HUDEP-2 (cell line): ENCODE measurements at regions not wholly inside any gene's neighbourhood (a gene's known extent, or its start where the extent isn't known, plus 50 kb on each side); places are given as distances from the start of the nearest gene placed in this dataset.
"Not testable (repeated sequence)": the region's sequence is repeated elsewhere in the genome, so short reads cannot be mapped to it uniquely, and the experiment has no call there.

ENCODE experiments used
- DNase-seq, 76 experiments: peaks; one replicate each; lab custom pipeline; 2025; ENCODE audit not compliant: unreplicated experiment in 76 of 76; lab: John Stamatoyannopoulos, UW

DNA sequence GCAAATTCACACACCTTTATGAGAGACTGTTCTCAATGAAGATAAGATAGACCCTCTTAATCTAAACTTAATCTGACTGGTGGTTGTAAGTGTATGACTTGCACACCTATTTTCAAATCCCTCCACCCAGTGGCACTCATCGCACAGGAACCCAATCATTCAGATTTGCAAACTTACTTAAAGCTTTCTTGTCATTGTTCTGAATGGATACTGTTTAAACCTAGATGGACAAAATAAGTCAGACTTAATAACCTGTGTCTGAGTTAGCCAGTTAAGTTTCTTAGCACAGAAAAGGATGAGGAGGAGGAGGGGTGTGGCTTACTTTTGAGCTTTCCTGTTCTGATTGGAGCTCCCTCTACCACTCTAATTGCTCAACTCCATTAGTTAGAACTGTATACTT is 252.4 kb upstream of the CCNH start:
- no peak for DNase-seq

GRCh38 chr5:87661784-87662566 is 249.2 kb upstream of the CCNH start:
- no peak for DNase-seq

- no peak for DNase-seq
Observed at GRCh38 chr5:87653242-87653641, 240.5 kb upstream of the CCNH start.

GRCh38 chr5:87650284-87650683 is 237.6 kb upstream of the CCNH start:
- DNase-seq = no peak

GRCh38 chr5:87649455-87649854 is 236.7 kb upstream of the CCNH start:
- no peak for DNase-seq

DNA sequence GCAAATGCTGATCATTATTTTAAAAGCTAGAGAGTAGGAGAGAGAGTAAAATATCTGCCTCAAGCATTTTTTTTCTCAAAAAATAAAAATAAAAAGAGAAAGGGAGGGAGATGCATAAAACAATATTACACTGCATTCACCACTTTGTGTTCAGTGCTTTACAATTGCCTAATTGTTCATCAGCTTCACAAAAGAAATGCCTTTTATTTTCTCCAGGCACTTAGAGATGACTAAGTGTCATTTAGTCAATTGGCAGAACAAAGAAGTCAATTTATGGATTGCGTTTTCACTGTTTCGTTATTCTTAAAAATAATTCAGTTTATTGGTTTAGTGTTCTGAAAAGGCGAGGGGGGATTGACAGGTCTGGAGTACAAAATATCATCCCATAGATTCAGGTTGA is 232.5 kb upstream of the CCNH start:
- DNase-seq = no peak

DNA sequence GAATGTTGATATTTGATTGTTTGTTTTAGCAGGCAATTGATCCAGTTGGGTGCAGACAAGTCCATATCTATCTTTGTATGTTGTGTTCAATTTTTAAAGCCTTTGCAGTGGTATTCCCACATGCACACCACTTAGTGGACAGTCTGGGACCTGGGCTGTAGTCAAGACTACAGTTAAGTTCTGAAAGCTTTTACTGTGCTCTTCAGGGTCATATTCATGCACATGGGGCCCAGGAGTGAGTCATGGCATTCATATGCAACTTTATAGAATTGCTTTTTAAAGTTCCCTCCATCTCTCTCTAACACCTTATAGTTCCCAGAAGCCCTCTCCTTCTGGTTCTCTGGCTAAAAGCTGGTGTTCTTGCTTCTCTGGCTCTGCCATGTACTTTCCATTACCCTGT is 228.2 kb upstream of the CCNH start:
- no peak for DNase-seq

GRCh38 chr5:87627363-87627762 is 214.6 kb upstream of the CCNH start:
- no peak for DNase-seq

DNA sequence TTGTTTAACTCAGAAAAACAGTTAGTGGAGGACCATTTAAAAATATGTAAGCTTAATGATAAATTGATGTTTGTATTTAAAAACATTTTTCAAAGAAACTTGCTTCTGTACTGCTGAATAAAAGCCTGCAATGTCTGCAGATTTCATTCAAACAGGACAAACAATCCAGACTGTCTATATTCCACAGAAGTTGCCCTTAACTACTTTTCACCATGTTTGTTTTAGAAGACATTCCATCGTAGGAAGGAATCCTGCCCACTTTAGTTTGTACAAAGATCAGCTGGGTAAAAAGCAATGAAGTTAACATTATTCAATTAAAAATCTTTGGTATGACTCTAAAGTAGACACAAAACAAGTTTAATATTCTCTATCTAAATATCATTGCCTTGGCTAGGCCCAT is 195.7 kb upstream of the CCNH start:
- no peak for DNase-seq

- no peak for DNase-seq
Observed at GRCh38 chr5:87605663-87606062, 192.9 kb upstream of the CCNH start.

DNA sequence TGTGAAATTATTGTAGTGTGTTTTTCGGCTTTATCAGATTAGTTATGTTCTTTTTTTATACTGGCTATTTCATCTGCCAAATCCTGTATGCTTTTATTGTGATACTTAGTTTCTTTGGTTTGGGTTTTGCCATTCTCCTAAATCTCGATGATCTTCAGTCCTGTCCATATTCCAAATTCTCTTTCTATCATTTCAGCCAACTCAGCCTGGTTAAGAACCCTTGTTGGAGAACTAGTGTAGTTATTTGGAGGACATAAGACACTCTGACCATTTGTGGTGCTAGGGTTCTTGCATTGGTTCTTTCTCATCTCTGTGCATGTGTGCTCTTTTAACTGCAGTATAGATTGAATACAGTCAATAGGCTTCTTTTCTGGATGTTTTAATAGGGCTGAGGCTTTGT is 187.0 kb upstream of the CCNH start:
- no peak for DNase-seq

GRCh38 chr5:87598460-87598859 is 185.7 kb upstream of the CCNH start:
- DNase-seq = no peak

- no peak for DNase-seq
Observed at GRCh38 chr5:87594566-87594965, 181.8 kb upstream of the CCNH start.

GRCh38 chr5:87589587-87589986 is 176.9 kb upstream of the CCNH start:
- DNase-seq = no peak

- DNase-seq = no peak
Observed at GRCh38 chr5:87588316-87588715, 175.6 kb upstream of the CCNH start.

- DNase-seq = not testable (repeated sequence)
Observed at GRCh38 chr5:87583704-87584103, 171.0 kb upstream of the CCNH start.

- no peak for DNase-seq
Observed at GRCh38 chr5:87582149-87582548, 169.4 kb upstream of the CCNH start.

DNA sequence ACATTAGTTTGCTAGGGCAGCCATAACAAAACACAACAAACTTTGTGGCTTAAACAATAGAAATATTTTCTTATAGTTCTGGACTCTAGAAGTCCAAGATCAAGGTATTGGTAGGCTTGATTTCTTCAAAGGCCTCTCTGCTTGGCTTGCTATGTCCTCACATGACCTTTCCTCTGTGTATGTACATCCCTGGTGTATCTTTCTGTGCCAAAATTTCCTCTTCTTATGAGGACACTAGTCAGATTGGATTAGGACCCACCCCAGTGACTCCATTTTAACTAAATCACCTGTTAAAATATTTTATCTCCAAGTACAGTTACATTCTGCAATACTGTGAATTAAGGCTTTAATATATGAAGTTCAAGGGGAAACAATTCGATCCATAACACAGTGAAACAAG is 168.9 kb upstream of the CCNH start:
- no peak for DNase-seq

DNA sequence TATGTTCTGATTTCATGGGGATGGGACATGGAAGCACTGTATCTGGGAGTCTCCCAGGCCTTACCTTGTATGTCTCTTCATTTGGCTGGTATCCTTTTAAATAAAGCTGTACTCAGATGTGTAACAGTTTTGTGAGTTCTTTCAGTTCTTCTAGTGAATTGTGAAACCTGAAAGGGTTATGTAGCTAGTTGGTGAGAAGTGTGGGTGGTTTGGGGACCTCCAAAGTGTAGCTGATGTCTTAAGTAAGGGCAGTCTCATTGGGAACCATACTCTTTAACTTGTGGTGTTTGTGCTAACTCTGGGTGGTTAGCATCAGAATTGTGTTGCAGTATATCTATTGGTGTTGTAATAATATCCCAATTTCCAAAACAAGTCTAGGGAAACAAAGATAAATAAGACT is 166.9 kb upstream of the CCNH start:
- DNase-seq = no peak

DNA sequence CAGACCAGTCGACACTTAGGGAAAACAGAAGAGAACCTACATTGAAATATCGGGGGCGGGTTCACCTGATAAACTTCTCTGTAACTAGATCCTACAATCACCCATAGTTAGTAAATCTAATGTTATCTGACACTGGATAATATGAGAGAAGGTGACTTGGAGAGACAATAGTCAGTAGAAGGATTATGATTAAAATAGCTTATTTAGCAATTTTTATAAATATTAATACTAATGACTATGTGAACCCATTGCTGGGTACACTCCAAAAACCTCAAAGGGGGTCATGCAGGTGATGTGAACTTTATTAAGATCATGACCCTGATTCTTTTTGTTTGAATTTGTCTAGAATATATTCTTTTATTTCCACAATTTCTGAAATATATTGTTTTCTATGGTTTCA is 164.1 kb upstream of the CCNH start:
- no peak for DNase-seq

DNA sequence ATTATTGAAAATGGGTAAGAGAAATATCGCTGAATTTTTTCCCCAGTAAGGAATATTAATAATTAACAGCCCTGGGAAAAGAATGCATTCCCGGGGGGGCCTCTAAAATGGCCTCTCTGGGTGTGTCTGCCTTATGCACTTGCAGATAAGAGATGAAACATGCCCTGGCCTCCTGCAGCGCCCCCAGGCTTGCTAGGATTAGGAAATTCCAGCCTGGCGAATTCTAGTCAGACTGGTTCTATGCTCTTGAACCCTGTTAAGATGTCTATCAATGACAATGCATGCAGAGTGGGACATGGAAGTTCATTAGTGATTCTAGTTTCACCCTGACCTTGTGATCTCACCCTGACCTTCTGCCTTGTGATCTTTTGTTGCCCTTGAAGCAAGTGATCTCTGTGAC is 163.6 kb upstream of the CCNH start:
- DNase-seq = not testable (repeated sequence)

- DNase-seq = no peak
Observed at GRCh38 chr5:87574106-87574505, 161.4 kb upstream of the CCNH start.

- DNase-seq = no peak
Observed at GRCh38 chr5:87572611-87573010, 159.9 kb upstream of the CCNH start.
